ENCODE measurements at regions not wholly inside any gene's neighbourhood (a gene's known extent, or its start where the extent isn't known, plus 50 kb on each side); places are given as distances from the start of the nearest gene placed in this dataset.

GRCh38 chr3:6578526-6578925 lies 282.4 kb upstream of the GRM7 start:
- no peak for DNase-seq (ENCODE audit: low spot score)

GRCh38 chr3:6580808-6581207 lies 280.1 kb upstream of the GRM7 start:
- no peak for DNase-seq (ENCODE audit: low spot score)

- no peak for DNase-seq (ENCODE audit: low spot score)
Measured at GRCh38 chr3:6585360-6585759, 275.6 kb upstream of the GRM7 start.

GRCh38 chr3:6600237-6600636 lies 260.7 kb upstream of the GRM7 start:
- DNase-seq (ENCODE audit: low spot score): no peak

- no peak for DNase-seq (ENCODE audit: low spot score)
Measured at GRCh38 chr3:6601374-6601773, 259.5 kb upstream of the GRM7 start.

- no peak for DNase-seq (ENCODE audit: low spot score)
Measured at GRCh38 chr3:6602329-6602728, 258.6 kb upstream of the GRM7 start.

GRCh38 chr3:6605227-6605626 lies 255.7 kb upstream of the GRM7 start:
- DNase-seq (ENCODE audit: low spot score): no peak

- DNase-seq (ENCODE audit: low spot score): peak; percentile 11
Measured at GRCh38 chr3:6608843-6609242, 252.1 kb upstream of the GRM7 start.

- DNase-seq (ENCODE audit: low spot score): no peak
Measured at GRCh38 chr3:6612034-6612616, 248.8 kb upstream of the GRM7 start.

- DNase-seq (ENCODE audit: low spot score): no peak
Measured at GRCh38 chr3:6622260-6622659, 238.7 kb upstream of the GRM7 start.

GRCh38 chr3:6622712-6623111 lies 238.2 kb upstream of the GRM7 start:
- no peak for DNase-seq (ENCODE audit: low spot score)

- DNase-seq (ENCODE audit: low spot score): no peak
Measured at GRCh38 chr3:6631376-6631775, 229.5 kb upstream of the GRM7 start.

GRCh38 chr3:6640907-6641306 lies 220.0 kb upstream of the GRM7 start:
- DNase-seq (ENCODE audit: low spot score): no peak

- DNase-seq (ENCODE audit: low spot score): no peak
Measured at GRCh38 chr3:6644070-6644929, 216.6 kb upstream of the GRM7 start.

- no peak for DNase-seq (ENCODE audit: low spot score)
Measured at GRCh38 chr3:6654670-6655069, 206.2 kb upstream of the GRM7 start.

GRCh38 chr3:6655275-6655674 lies 205.6 kb upstream of the GRM7 start:
- no peak for DNase-seq (ENCODE audit: low spot score)

- no peak for DNase-seq (ENCODE audit: low spot score)
Measured at GRCh38 chr3:6657591-6657990, 203.3 kb upstream of the GRM7 start.

- no peak for DNase-seq (ENCODE audit: low spot score)
Measured at GRCh38 chr3:6667354-6667753, 193.6 kb upstream of the GRM7 start.

- no peak for DNase-seq (ENCODE audit: low spot score)
Measured at GRCh38 chr3:6671363-6671762, 189.6 kb upstream of the GRM7 start.

- DNase-seq (ENCODE audit: low spot score): no peak
Measured at GRCh38 chr3:6679510-6679909, 181.4 kb upstream of the GRM7 start.

GRCh38 chr3:6680119-6680806 lies 180.7 kb upstream of the GRM7 start:
- no peak for DNase-seq (ENCODE audit: low spot score)

- DNase-seq (ENCODE audit: low spot score): no peak
Measured at GRCh38 chr3:6697285-6697684, 163.6 kb upstream of the GRM7 start.

- DNase-seq (ENCODE audit: low spot score): no peak
Measured at GRCh38 chr3:6697722-6698121, 163.2 kb upstream of the GRM7 start.

Data from HuH-7.5 (cell line).